MM.1S (cell line): ENCODE measurements at regions not wholly inside any gene's neighbourhood (a gene's known extent, or its start where the extent isn't known, plus 50 kb on each side); places are given as distances from the start of the nearest gene placed in this dataset.
"Not testable (repeated sequence)": the region's sequence is repeated elsewhere in the genome, so short reads cannot be mapped to it uniquely, and the experiment has no call there.

Experiments used
- DNase-seq: peaks from one replicate; pipeline ENCODE4 v3.0.0-alpha.2; 2015
- H2AFZ ChIP-seq: fragments of 300-600 bp; sonication (generic); 2 replicates; pipeline ENCODE4 v1.6.0; 2016; ENCODE audit warnings: antibody characterized with exemption, low read length
- H3F3A ChIP-seq: fragments of 300-600 bp; sonication (generic); 2 replicates; pipeline ENCODE4 v1.6.1; 2016; ENCODE audit warnings: mild to moderate bottlenecking, antibody characterized with exemption, low read length, moderate library complexity, mixed read lengths; ENCODE audit not compliant: insufficient read depth
- H3K27ac ChIP-seq: fragments of 300-600 bp; sonication (generic); 2 replicates; pipeline ENCODE4 v1.5.1; 2016; ENCODE audit warnings: mild to moderate bottlenecking, low read length
- H3K27me3 ChIP-seq: fragments of 300-600 bp; sonication (generic); replicated peaks from 2 replicates; pipeline ENCODE4 v1.6.0; 2016; ENCODE audit warnings: low read length; ENCODE audit not compliant: insufficient read depth
- H3K36me3 ChIP-seq: fragments of 300-600 bp; sonication (generic); replicated peaks from 2 replicates; pipeline ENCODE4 v1.6.1; 2016; ENCODE audit warnings: mild to moderate bottlenecking, low read length, mixed read lengths; ENCODE audit not compliant: insufficient read depth
- H3K4me1 ChIP-seq: fragments of 300-600 bp; sonication (generic); 2 replicates; pipeline ENCODE4 v1.6.1; 2016; ENCODE audit warnings: low read length, mixed read lengths
- H3K4me2 ChIP-seq: fragments of 300-600 bp; sonication (generic); 2 replicates; pipeline ENCODE4 v1.6.0; 2016; ENCODE audit warnings: low read depth, low read length
- H3K4me3 ChIP-seq: fragments of 300-600 bp; sonication (generic); 2 replicates; pipeline ENCODE4 v1.5.1; 2016; ENCODE audit warnings: low read length, mixed read lengths
- H3K79me2 ChIP-seq: fragments of 300-600 bp; sonication (generic); 2 replicates; pipeline ENCODE4 v1.6.1; 2016; ENCODE audit warnings: mixed run types, low read length, mixed read lengths
- H3K9ac ChIP-seq: fragments of 300-600 bp; sonication (generic); 2 replicates; pipeline ENCODE4 v1.6.1; 2016; ENCODE audit warnings: low read length, mixed read lengths
- H3K9me2 ChIP-seq: fragments of 300-600 bp; sonication (generic); replicated peaks from 2 replicates; pipeline ENCODE4 v1.6.1; 2016; ENCODE audit warnings: mild to moderate bottlenecking, low read length, mixed read lengths; ENCODE audit not compliant: insufficient read depth
- H3K9me3 ChIP-seq: fragments of 300-600 bp; sonication (generic); replicated peaks from 2 replicates; pipeline ENCODE4 v1.6.1; 2016; ENCODE audit warnings: mild to moderate bottlenecking, low read length, mixed read lengths; ENCODE audit not compliant: insufficient read depth
- H4K20me1 ChIP-seq: fragments of 300-600 bp; sonication (generic); 2 replicates; pipeline ENCODE4 v1.6.1; 2016; ENCODE audit warnings: mild to moderate bottlenecking, low read length, moderate library complexity, mixed read lengths; ENCODE audit not compliant: insufficient read depth

- not testable (repeated sequence) for H3K4me2 ChIP-seq, DNase-seq, H3K36me3 ChIP-seq, H3K4me3 ChIP-seq, H3K4me1 ChIP-seq, H3F3A ChIP-seq, H3K79me2 ChIP-seq, H3K9ac ChIP-seq, H3K9me3 ChIP-seq, H3K27ac ChIP-seq, H3K27me3 ChIP-seq, H2AFZ ChIP-seq, H3K9me2 ChIP-seq, H4K20me1 ChIP-seq
Observed at GRCh38 chr7:35918217-35918616, 117.4 kb downstream of the SEPTIN7 start.

- H3K9me3 ChIP-seq, H3K4me2 ChIP-seq, H3K79me2 ChIP-seq, H3K4me1 ChIP-seq, H3K9me2 ChIP-seq, H4K20me1 ChIP-seq, H3K36me3 ChIP-seq, DNase-seq, H3K4me3 ChIP-seq, H2AFZ ChIP-seq, H3F3A ChIP-seq, H3K27me3 ChIP-seq, H3K27ac ChIP-seq, H3K9ac ChIP-seq: not testable (repeated sequence)
Observed at GRCh38 chr7:35919607-35920006, 118.8 kb downstream of the SEPTIN7 start.

- not testable (repeated sequence) for H3K4me2 ChIP-seq, H3F3A ChIP-seq, H3K9ac ChIP-seq, H3K79me2 ChIP-seq, H3K9me2 ChIP-seq, H3K4me3 ChIP-seq, H3K4me1 ChIP-seq, H3K27ac ChIP-seq, DNase-seq, H2AFZ ChIP-seq, H3K27me3 ChIP-seq, H4K20me1 ChIP-seq, H3K9me3 ChIP-seq, H3K36me3 ChIP-seq
Observed at GRCh38 chr7:35921338-35921737, 120.5 kb downstream of the SEPTIN7 start.

GRCh38 chr7:35924668-35925067 lies 123.8 kb downstream of the SEPTIN7 start:
- H3K27ac ChIP-seq, H4K20me1 ChIP-seq, H2AFZ ChIP-seq, H3K4me1 ChIP-seq, H3K4me3 ChIP-seq, H3K4me2 ChIP-seq, H3K27me3 ChIP-seq, H3K36me3 ChIP-seq, H3K9ac ChIP-seq, H3K79me2 ChIP-seq, H3K9me3 ChIP-seq, H3F3A ChIP-seq, DNase-seq, H3K9me2 ChIP-seq: not testable (repeated sequence)

- not testable (repeated sequence) for H3K4me2 ChIP-seq, H2AFZ ChIP-seq, H3K36me3 ChIP-seq, H3K9me3 ChIP-seq, DNase-seq, H3K9ac ChIP-seq, H3F3A ChIP-seq, H4K20me1 ChIP-seq, H3K4me1 ChIP-seq, H3K4me3 ChIP-seq, H3K9me2 ChIP-seq, H3K27ac ChIP-seq, H3K79me2 ChIP-seq, H3K27me3 ChIP-seq
Observed at GRCh38 chr7:35926966-35927365, 126.1 kb downstream of the SEPTIN7 start.

GRCh38 chr7:35931134-35931533 lies 130.3 kb downstream of the SEPTIN7 start:
- not testable (repeated sequence) for H3K27ac ChIP-seq, H3K9me3 ChIP-seq, H4K20me1 ChIP-seq, H3K79me2 ChIP-seq, H3K9me2 ChIP-seq, H3K4me2 ChIP-seq, H2AFZ ChIP-seq, DNase-seq, H3K27me3 ChIP-seq, H3K9ac ChIP-seq, H3K4me1 ChIP-seq, H3F3A ChIP-seq, H3K4me3 ChIP-seq, H3K36me3 ChIP-seq

GRCh38 chr7:35931551-35931950 lies 130.7 kb downstream of the SEPTIN7 start:
- H3K4me3 ChIP-seq, H3K27me3 ChIP-seq, H3K27ac ChIP-seq, H2AFZ ChIP-seq, H3K9me2 ChIP-seq, H3K9me3 ChIP-seq, H3K4me1 ChIP-seq, H3F3A ChIP-seq, H3K36me3 ChIP-seq, H4K20me1 ChIP-seq, H3K9ac ChIP-seq, DNase-seq, H3K79me2 ChIP-seq, H3K4me2 ChIP-seq: not testable (repeated sequence)

GRCh38 chr7:35940695-35941094 lies 139.8 kb downstream of the SEPTIN7 start:
- not testable (repeated sequence) for H3K36me3 ChIP-seq, H3K4me1 ChIP-seq, H4K20me1 ChIP-seq, H3K9me2 ChIP-seq, H3K4me2 ChIP-seq, H3K27ac ChIP-seq, H3K9me3 ChIP-seq, H3K4me3 ChIP-seq, H3K27me3 ChIP-seq, DNase-seq, H3F3A ChIP-seq, H2AFZ ChIP-seq, H3K9ac ChIP-seq, H3K79me2 ChIP-seq
